ENCODE measurements at regions not wholly inside any gene's neighbourhood (a gene's known extent, or its start where the extent isn't known, plus 50 kb on each side); places are given as distances from the start of the nearest gene placed in this dataset.
"Not testable (repeated sequence)": the region's sequence is repeated elsewhere in the genome, so short reads cannot be mapped to it uniquely, and the experiment has no call there.

DNA sequence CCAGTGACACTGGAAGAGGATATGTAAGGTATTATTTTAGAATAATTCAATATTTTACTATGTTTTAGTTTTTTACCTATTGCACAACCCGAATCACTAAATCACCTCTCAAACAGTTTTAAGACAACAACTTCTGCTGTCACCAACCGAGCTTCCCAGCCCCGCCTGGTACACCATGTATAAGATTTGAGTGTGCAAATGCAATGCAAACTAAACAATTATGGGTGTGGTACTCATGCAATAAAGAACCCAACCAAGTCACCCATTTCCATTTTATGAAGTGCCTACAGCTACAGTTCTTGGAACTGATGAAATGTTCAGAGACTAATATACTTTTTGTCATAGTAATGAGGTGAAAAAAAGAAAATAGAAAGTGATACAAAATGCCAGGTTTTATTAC is 256.2 kb downstream of the TAFA4 start:
- Mint-ChIP-seq H3K9me3 (no peaks in the 10 kb centered on the region), H3K27ac (no peak overlapping the region), H3K36me3 (no peaks in the 10 kb centered on the region)
- DNase-seq (ENCODE audit: low spot score in 2 of 2) (no peak), ATAC-seq (no peak)

DNA sequence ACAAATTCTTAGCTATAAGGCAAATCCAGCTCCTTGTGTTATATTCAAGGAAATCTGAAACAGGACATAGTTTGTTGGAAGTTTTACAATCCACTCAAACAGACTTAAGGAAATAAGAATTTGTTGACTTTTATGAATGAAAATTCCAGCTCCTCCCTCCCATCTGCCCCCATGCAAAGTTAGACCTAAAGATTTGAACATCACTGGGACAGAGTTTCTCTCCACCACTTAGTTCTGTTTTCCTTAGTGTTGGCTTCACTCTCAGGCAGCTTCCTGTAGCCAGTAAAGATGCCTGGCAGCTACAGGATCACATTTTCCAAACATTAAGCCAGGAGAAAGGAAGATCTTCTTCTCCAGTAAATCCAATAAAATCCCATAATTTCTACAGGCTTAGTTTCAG is 265.0 kb downstream of the TAFA4 start:
- H3K27ac Mint-ChIP-seq, result no peak overlapping the region
- no peaks in the 10 kb centered on the region for H3K36me3 Mint-ChIP-seq

DNA sequence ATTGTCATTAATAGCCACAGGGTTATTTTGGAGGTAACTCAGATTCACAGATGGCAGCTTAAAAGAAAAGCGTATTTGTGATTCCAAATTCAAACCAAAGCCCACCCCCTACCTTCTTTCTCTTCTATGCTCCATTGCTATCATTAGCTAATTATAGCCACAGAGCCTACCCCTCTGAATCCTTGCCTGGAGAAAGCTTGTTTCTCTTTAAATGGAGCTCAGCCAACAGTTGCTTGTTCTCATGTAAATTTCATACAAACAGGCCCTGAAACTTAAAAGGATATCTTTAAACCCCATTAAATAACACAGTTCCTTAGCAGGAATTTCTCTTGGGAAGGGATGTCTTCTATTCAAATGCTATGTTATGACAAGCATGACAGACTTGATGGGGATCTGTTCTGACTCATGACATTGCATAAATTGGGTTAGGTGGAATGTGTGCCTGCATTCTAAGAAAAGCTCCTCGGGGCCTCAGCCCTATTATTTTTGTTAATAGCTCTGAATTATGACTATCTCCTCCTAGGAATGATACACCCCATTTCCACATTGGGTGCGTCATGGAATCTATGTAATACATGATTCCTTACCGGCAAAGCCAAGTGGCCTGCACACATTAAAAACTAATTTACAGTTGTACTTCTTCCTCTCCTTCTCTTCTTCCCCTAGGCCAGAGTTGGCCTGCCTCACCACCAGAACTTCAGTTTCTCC is 265.8 kb downstream of the TAFA4 start:
- Mint-ChIP-seq H3K36me3 (no peaks in the 10 kb centered on the region), H3K27ac (no peak overlapping the region), H3K9me3 (no peaks in the 10 kb centered on the region)
- ATAC-seq (no peak), DNase-seq (ENCODE audit: low spot score in 2 of 2) (no peak)

More for the DNA sequence above, 265.0 kb downstream of the TAFA4 start:
- no peak for ATAC-seq
- DNase-seq (ENCODE audit: low spot score in 2 of 2), result no peak
- H3K9me3 Mint-ChIP-seq, result no peaks in the 10 kb centered on the region

DNA sequence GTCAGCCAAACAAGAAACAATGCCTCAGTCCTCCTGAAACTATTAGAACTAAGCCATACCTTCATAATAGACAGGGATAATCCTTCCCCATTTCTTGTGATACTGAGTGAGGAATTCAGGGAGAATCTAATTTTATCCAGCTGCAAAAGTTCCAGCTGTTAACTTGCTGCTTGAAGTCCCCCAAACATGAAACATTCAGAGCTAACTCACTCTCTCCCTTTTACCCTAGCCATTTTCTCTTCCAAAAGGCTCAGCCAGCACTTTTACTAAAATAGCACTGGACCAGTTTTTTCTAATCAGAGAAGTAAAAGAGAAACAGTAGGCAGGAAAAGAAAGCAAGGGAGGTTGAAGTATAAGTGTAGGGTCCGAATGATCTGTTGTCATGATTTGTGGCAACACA is 268.1 kb downstream of the TAFA4 start:
- Mint-ChIP-seq H3K36me3 (no peaks in the 10 kb centered on the region), H3K9me3 (no peaks in the 10 kb centered on the region), H3K27ac (no peak overlapping the region)
- DNase-seq (ENCODE audit: low spot score in 2 of 2) (no peak), ATAC-seq (no peak)

DNA sequence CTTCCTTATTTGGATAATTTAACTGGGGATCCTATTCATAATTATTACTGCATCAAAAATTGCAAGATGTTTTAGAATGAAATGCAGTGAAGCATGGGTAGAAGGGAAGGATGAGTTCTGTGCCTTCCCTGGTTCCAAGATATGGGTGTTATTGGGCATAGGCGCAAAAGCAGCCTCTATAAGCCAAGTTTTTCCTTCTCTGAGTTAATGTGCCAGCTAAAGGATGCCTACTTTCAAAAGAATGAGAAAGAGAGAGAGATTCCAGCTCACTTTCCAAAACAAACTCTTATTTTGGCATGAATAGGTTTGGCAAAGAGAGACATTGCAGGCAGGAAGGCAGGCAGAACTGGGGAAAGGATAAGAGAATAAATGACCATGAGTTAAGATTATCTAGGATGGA is 270.2 kb downstream of the TAFA4 start:
- Mint-ChIP-seq H3K27ac (no peak overlapping the region), H3K36me3 (no peaks in the 10 kb centered on the region), H3K9me3 (no peaks in the 10 kb centered on the region)
- DNase-seq (ENCODE audit: low spot score in 2 of 2) (no peak), ATAC-seq (no peak)

DNA sequence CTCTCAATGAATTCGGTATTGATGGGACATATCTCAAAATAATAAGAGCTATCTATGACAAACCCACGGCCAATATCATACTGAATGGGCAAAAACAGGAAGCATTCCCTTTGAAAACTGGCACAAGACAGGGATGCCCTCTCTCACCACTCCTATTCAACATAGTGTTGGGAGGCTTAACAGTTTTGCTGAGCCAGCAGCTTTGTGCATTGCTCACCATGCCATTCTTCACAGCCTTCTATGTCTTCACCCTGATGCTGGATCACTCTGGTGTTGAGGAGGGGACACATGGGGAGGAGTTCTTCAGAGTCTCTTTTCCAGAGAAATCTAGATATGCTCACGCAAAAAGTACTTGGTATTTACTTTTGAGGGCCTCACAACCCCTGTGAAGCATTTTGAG is 281.7 kb downstream of the TAFA4 start:
- ATAC-seq; DNase-seq (ENCODE audit: low spot score in 2 of 2); H3K27ac Mint-ChIP-seq; H3K36me3 Mint-ChIP-seq; H3K9me3 Mint-ChIP-seq: not testable (repeated sequence)

DNA sequence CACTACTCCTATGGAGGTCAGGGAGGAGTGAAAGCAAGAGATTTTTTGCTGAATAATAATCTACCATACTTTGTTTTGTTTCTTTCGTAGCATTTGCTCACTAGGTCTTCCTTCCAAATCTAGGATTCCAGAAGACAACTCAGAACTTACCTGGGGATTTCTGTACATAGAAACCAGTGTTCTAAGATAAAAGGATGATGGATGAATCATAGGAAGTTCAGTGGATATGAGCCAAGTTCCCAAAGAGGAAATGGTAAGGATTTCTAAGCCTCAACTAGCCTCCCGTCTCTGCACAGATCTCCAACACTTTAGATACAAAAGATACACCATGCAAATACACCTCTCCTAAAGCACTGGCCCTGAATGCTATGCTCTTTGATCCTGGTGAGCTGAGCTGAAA is 283.9 kb downstream of the TAFA4 start:
- Mint-ChIP-seq H3K9me3 (peaks cover 0 to 4% of the 10 kb centered on the region in 2 donors), H3K36me3 (no peaks in the 10 kb centered on the region), H3K27ac (no peak overlapping the region)

DNA sequence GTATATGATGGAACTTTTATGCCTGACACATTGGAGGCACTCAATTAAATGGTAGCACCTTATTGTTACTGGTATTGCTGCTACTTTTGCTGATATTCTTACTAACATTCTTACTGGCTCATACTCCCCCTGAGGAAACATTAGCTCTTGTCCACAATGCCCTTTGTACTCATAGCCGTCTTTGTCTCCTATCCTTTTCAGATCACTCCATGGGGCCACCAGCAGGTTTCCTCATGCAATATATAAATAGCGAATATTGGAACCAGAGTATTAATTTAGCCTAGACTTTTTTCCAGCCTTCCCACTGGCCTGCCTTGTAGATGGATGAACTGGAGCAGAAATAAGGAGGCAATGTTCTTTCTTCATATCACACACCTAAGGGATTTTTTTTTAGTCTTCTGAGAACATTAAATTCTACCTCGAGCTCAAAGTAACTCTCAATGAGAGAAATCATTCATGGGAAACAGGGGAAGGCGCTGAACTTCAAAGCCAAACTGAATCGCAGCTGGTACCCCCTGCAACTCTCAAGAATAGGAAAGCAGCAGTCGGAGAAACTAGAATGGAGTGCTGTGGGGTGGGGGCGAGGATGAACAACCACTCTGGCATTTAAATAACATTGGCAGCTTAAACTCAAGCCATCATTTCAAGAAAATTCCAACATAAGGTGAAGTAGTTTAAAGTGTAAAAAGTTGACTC is 300.3 kb downstream of the TAFA4 start:
- DNase-seq (ENCODE audit: low spot score in 2 of 2), result no peak
- Mint-ChIP-seq H3K27ac (no peak overlapping the region), H3K9me3 (peaks cover 4 to 5% of the 10 kb centered on the region in 2 donors), H3K36me3 (peaks cover 0 to 5% of the 10 kb centered on the region in 2 donors)
- ATAC-seq, result no peak

More for the DNA sequence above, 283.9 kb downstream of the TAFA4 start:
- ATAC-seq (no peak), DNase-seq (ENCODE audit: low spot score in 2 of 2) (no peak)

DNA sequence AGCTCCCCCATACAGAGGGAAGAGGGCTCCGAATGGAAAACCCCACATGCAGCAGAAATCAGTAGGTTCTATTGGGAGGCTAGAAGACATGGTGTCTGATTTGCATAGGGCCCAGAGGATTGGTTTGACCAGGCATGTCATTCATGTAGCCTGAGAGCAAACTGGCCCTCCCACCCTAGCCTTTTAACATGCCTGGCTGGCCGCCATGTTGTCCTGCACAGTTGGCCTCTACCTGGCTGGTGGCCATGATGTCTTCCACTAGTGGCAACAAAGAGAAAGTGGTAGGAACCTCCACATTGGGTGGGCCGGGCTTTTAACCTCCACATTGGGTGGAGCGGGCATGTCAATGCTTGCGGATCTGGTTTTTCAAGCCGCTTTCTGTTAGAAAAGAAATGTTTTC is 312.1 kb downstream of the TAFA4 start:
- DNase-seq (ENCODE audit: low spot score in 2 of 2) (no peak), ATAC-seq (no peak)
- Mint-ChIP-seq H3K27ac (no peak overlapping the region), H3K9me3 (peaks cover 0 to 11% of the 10 kb centered on the region in 2 donors), H3K36me3 (no peaks in the 10 kb centered on the region)

DNA sequence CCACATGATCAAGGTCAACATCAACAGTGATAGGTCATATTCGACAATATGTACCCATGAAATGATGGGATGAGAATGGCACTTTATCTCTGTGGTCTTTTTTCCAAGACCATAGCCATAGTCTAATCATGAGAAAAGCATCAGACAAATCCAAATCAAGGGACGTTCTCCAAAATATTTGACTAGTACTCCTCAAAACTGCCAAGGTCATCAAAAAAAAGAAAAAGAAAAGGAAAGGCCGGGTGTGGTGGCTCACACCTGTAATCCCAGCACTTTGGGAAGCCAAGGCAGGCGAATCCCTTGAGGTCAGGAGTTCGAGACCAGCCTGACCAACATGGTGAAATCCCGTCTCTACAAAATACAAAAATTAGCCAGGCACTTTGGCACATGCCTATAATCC is 318.3 kb downstream of the TAFA4 start:
- Mint-ChIP-seq H3K36me3 (peaks cover 4 to 5% of the 10 kb centered on the region in 2 donors), H3K27ac (no peak overlapping the region)

DNA sequence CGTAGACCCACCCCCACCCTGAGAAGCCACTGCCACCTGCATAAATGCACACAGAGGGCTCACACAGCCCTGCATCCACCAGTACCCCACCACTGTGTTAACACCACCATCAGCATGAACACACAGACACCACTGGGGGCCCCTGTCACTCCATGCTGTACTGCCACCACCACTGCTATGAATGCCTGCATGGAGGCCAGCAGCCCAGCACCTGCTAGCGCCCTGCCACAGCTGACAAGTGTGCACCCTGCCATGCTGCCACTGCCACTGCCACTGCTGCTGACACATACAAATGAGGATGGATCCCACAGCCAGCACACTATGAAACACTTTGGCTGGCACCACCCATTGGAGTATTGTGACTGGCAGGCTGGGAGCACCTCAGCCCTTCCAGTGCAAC is 361.0 kb downstream of the TAFA4 start:
- no peak for DNase-seq (ENCODE audit: low spot score in 2 of 2)
- Mint-ChIP-seq H3K9me3 (peaks cover 9 to 10% of the 10 kb centered on the region in 2 donors), H3K27ac (no peak overlapping the region), H3K36me3 (peaks cover 8 to 14% of the 10 kb centered on the region in 2 donors)
- no peak for ATAC-seq

More for the DNA sequence above, 318.3 kb downstream of the TAFA4 start:
- no peak for DNase-seq (ENCODE audit: low spot score in 2 of 2)
- no peak for ATAC-seq
- peaks cover 13 to 15% of the 10 kb centered on the region in 2 donors for H3K9me3 Mint-ChIP-seq

DNA sequence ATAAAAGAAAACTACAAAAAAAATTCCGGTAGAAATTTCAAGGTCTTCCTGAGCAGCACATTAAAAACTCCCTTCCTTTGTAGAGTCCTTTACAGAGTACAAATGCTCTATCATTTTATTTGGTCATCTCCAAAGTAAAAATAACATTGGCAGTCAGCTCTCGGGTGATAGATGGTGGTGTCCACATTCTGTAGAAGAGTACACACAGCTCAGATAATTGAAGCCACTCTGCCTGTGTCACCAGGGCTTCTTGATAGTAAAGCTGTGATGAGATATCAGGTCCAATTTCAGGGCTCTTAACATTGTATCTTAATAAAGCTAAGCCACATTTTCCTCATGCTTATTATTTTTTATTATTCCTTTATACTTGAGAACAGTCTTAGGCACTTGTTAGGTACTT is 371.6 kb downstream of the TAFA4 start:
- Mint-ChIP-seq H3K36me3 (no peaks in the 10 kb centered on the region), H3K9me3 (peaks cover 1 to 2% of the 10 kb centered on the region in 2 donors)

DNA sequence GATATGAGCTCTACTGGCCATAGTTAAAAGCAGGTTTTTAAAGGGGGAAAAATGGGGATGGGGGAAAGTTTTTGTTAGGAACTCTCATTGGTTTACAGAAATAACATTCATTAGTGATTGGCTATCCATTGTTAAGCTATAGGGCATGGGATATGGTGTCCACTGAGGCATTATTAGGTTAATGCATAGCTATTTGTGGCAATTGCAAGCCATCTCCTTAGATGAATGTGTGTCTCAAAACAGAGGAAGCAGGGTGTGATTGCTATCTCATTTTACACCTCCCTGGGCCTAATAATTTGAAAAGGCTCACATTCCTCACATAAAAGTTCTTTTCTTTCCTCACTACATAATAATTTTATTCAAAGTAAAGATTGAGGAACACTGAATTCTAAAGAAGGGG is 396.6 kb downstream of the TAFA4 start:
- Mint-ChIP-seq H3K9me3 (peaks cover 0 to 4% of the 10 kb centered on the region in 2 donors), H3K36me3 (no peaks in the 10 kb centered on the region), H3K27ac (no peak overlapping the region)
- DNase-seq (ENCODE audit: low spot score in 2 of 2) (no peak), ATAC-seq (no peak)

More for the DNA sequence above, 371.6 kb downstream of the TAFA4 start:
- no peak overlapping the region for H3K27ac Mint-ChIP-seq
- ATAC-seq (no peak), DNase-seq (ENCODE audit: low spot score in 2 of 2) (no peak)

DNA sequence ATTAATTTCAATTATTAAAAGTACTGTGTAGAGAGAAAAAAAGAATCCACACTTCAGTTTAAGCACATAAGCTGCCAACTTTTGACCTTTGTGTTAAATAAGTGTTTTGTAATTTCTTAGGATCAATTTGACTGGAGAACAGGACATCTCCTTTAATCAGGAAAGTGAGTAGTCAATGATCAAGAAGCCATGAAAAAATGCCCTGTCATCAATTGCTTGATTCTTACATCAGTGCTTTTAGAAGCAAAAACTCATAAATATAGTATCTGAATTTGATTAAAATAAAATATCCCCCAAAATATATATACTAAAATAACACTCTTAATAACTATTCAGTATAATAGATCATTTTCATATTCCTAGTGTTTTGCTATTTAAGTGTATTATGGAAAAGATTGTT is 409.0 kb downstream of the TAFA4 start:
- no peaks in the 10 kb centered on the region for H3K9me3 Mint-ChIP-seq

DNA sequence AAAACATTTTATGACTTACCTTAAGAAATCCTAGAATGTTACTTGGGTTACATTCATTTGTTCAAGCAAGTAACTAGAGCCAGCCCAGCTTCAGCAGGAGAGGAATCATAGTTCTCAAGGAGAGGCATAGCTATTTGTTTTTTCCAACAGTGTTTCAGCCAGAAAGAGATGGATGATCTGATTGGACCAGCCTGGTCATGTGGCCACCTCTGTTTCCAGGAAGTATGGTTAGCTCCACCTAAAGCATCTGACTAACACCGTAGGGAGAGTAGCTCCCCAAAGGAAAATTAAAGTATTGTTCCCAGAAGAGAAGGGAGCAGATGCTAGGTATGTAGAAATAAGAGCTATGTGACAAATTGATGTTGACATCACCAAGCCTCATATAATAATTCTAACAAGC is 417.1 kb downstream of the TAFA4 start:
- DNase-seq (ENCODE audit: low spot score in 2 of 2) (no peak), ATAC-seq (no peak)
- no peak overlapping the region for H3K27ac Mint-ChIP-seq
- H3K9me3 Mint-ChIP-seq, result no peaks in the 10 kb centered on the region
- no peaks in the 10 kb centered on the region for H3K36me3 Mint-ChIP-seq

More for the DNA sequence above, 409.0 kb downstream of the TAFA4 start:
- no peak overlapping the region for H3K27ac Mint-ChIP-seq
- peaks cover 0 to 4% of the 10 kb centered on the region in 2 donors for H3K36me3 Mint-ChIP-seq
- ATAC-seq (no peak), DNase-seq (ENCODE audit: low spot score in 2 of 2) (no peak)

DNA sequence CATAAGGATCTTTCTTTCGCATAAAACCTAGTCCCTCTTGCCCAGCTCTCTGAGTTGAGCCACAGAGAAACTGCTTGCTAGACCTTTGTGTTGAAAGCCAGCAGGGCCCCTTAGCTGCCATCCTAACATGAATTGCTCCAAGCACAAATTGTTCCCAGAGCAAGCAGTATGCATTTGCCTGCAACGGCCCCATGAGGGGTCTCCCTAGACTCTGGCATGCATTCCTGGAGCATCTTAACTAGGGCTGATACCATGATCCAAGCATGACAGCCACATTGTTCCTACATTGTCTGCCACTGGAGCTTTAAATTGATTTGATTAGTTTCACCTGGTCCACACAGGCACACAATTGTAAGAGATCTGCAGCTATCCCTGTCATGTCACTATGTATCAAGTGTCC is 428.1 kb downstream of the TAFA4 start:
- ATAC-seq (no peak), DNase-seq (ENCODE audit: low spot score in 2 of 2) (no peak)
- H3K27ac Mint-ChIP-seq, result no peak overlapping the region
- peaks cover 0 to 22% of the 10 kb centered on the region in 2 donors for H3K36me3 Mint-ChIP-seq
- H3K9me3 Mint-ChIP-seq, result peaks cover 6 to 11% of the 10 kb centered on the region in 2 donors

DNA sequence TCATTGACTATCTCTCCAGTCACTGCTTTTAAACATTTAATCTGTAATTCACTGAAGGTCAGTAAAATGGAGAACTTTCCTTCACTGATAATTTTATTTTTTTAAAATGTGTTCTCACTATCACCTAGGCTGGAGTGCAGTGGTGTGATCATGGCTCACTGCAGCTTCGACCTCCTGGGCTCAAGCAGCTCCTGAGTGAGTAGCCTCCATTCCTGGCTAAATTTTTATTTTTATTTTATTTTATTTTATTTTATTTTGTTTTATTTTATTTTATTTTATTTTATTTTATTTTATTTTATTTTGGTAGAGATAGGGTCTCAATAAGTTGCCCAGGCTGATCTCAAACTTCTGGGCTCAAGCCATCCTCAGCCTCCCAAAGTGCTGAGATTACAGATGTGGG is 446.5 kb downstream of the TAFA4 start:
- ATAC-seq; H3K27ac Mint-ChIP-seq; H3K9me3 Mint-ChIP-seq; DNase-seq (ENCODE audit: low spot score in 2 of 2); H3K36me3 Mint-ChIP-seq: not testable (repeated sequence)

DNA sequence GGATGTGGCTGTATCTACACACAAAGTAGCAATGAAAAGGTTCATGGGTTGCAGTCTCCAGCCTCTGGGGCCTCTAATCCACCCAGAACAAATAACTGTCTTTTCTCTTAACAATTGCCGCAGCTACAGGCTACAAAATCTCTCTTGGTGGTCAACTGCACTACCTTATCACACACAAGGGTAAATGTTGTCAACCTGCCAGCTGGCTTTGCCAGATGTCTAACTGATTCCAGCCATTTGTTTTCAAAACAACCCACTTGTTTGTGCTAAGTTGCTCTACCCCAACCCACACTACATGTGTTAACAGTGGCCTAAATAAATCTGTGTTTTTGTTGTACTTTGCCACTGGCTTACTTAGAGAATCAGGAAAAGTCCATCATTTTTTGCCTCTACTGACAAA is 447.3 kb downstream of the TAFA4 start:
- no peak for ATAC-seq
- H3K36me3 Mint-ChIP-seq, result peaks cover 0 to 10% of the 10 kb centered on the region in 2 donors
- no peak overlapping the region for H3K27ac Mint-ChIP-seq
- no peak for DNase-seq (ENCODE audit: low spot score in 2 of 2)
- peaks cover 0 to 9% of the 10 kb centered on the region in 2 donors for H3K9me3 Mint-ChIP-seq
